ENCODE measurements at regions not wholly inside any gene's neighbourhood (a gene's known extent, or its start where the extent isn't known, plus 50 kb on each side); places are given as distances from the start of the nearest gene placed in this dataset.

DNA sequence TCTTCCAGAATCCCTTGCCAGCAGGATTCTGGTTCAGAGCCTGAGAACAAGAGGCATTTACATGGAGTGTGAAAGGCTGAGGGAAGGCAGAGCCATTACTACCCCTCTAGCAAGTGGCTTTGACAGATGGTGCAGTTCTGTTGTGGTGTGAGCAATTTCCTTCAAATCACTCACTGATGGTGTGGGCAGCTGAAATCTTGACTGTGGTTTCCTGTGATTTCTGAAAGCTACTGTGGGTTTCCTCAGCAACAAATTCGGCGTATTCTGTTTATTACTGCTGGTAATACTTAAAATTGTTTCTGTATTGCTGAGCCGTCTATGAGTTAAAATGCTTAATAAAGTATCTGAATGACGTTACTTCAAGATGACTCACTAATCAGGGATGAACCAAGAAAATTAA lies 181.5 kb upstream of the TCF21 start (continued):
- TF ChIP-seq, protein P1, sequence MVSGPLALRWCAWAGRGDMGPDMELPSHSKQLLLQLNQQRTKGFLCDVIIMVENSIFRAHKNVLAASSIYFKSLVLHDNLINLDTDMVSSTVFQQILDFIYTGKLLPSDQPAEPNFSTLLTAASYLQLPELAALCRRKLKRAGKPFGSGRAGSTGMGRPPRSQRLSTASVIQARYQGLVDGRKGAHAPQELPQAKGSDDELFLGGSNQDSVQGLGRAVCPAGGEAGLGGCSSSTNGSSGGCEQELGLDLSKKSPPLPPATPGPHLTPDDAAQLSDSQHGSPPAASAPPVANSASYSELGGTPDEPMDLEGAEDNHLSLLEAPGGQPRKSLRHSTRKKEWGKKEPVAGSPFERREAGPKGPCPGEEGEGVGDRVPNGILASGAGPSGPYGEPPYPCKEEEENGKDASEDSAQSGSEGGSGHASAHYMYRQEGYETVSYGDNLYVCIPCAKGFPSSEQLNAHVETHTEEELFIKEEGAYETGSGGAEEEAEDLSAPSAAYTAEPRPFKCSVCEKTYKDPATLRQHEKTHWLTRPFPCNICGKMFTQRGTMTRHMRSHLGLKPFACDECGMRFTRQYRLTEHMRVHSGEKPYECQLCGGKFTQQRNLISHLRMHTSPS (CRISPR knock-in tag; IDR thresholded peaks at IDR 0.05; ENCODE audit: low read depth), result no peak
- no peak for TF ChIP-seq GABPA (IDR thresholded peaks at IDR 0.05; ENCODE audit: low read depth, low read length)
- no peak for TF ChIP-seq GABPA (CRISPR knock-in tag; IDR thresholded peaks at IDR 0.05; ENCODE audit: low read depth)
- TF ChIP-seq, protein P2, sequence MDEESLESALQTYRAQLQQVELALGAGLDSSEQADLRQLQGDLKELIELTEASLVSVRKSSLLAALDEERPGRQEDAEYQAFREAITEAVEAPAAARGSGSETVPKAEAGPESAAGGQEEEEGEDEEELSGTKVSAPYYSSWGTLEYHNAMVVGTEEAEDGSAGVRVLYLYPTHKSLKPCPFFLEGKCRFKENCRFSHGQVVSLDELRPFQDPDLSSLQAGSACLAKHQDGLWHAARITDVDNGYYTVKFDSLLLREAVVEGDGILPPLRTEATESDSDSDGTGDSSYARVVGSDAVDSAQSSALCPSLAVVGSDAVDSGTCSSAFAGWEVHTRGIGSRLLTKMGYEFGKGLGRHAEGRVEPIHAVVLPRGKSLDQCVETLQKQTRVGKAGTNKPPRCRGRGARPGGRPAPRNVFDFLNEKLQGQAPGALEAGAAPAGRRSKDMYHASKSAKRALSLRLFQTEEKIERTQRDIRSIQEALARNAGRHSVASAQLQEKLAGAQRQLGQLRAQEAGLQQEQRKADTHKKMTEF (CRISPR knock-in tag; IDR thresholded peaks at IDR 0.05), result no peak
- TF ChIP-seq HCFC1 (IDR thresholded peaks at IDR 0.05; ENCODE audit: low read depth, low read length), result no peak
- TF ChIP-seq BORCS8-MEF2B (CRISPR knock-in tag; IDR thresholded peaks at IDR 0.05), result no peak
- no peak for TF ChIP-seq NFRKB (IDR thresholded peaks at IDR 0.05)
- TF ChIP-seq POLR2AphosphoS2 (IDR thresholded peaks at IDR 0.05; ENCODE audit: low read depth, low read length), result no peak

DNA sequence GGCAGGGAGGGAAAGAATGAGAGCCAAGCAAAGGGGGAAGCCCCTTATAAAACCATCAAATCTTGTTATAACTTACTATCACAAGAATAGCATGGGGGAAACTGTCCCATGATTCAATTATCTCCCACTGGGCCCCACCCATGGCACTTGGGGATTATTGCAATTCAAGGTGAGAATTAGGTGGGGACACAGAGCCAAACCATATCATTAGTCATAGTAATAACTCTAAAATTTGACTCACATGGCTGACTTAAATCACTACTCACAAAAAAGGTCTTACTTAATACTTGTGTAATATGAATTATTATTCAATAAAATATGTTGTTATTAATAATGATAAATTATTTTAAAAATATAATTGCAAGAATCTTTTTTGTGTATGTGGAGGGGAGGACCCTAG lies 178.1 kb upstream of the TCF21 start:
- no peak overlapping the region for H2AFZ ChIP-seq (ENCODE audit: low read length)
- H3K9me3 ChIP-seq (ENCODE audit: low read length), result no peaks in the 10 kb centered on the region
- H3K79me2 ChIP-seq (ENCODE audit: insufficient read depth, low read length), result no peaks in the 10 kb centered on the region
- TF ChIP-seq ZSCAN9 (CRISPR knock-in tag; IDR thresholded peaks at IDR 0.05; ENCODE audit: borderline replicate concordance), result no peak
- H3K27me3 ChIP-seq (ENCODE audit: control insufficient read depth in 1 of 2, insufficient read depth in 2 of 2, low read length in 2 of 2), result no peaks in the 10 kb centered on the region
- CTCF ChIA-PET (ENCODE audit: low intra/inter-chr PET ratio, low total read pairs), result no interaction called here
- H3K36me3 ChIP-seq (replicated peaks in 1 of 2; ENCODE audit: control insufficient read depth in 1 of 2, insufficient read depth in 2 of 2, low read length in 2 of 2), result no peaks in the 10 kb centered on the region
- in situ Hi-C loops (cut with HindIII; ENCODE audit: extremely low pct_ligation_motif_present, low pct_unique_long_range_greater_than_20kb) (no loop called here), intact Hi-C loops (cut with micrococcal nuclease; ENCODE audit: unreplicated experiment) (no loop called here)
- no peak for FAIRE-seq
- H3K9ac ChIP-seq (ENCODE audit: insufficient read depth, low read depth, low read length), result no peak overlapping the region
- no peak for DNase-seq (ENCODE audit: low spot score)
- no peaks in the 10 kb centered on the region for H3K4me1 ChIP-seq (ENCODE audit: insufficient read depth, low read length)
- H3K4me2 ChIP-seq (ENCODE audit: low read depth, low read length), result no peak overlapping the region
- no peaks in the 10 kb centered on the region for H4K20me1 ChIP-seq (ENCODE audit: insufficient read depth, low read length)
- no TSS peak for BruUV-seq (replicated peaks)
- H3K4me3 ChIP-seq (replicated peaks in 1 of 3; ENCODE audit: insufficient read depth in 1 of 3, low read depth in 2 of 3, low read length in 3 of 3), result no peak overlapping the region
- ATAC-seq, result no peak
- POLR2A ChIA-PET, result no interaction called here
- H3K27ac ChIP-seq (ENCODE audit: extremely low read length, insufficient read depth, low read length), result no peak overlapping the region
